Stimulated activated CD4-positive, alpha-beta T cell treated with anti-CD3 and anti-CD28 coated beads, TNF-alpha, amount 100 ng/mL, for 1 hour (primary cell): ENCODE measurements at regions not wholly inside any gene's neighbourhood (a gene's known extent, or its start where the extent isn't known, plus 50 kb on each side); places are given as distances from the start of the nearest gene placed in this dataset.

ENCODE experiments used
- DNase-seq, 3 donors: peaks; one replicate each; pipeline ENCODE4 v3.0.0-alpha.2; 2020; ENCODE audit warnings: low read depth in 3 of 3, low spot score in 1 of 3

DNA sequence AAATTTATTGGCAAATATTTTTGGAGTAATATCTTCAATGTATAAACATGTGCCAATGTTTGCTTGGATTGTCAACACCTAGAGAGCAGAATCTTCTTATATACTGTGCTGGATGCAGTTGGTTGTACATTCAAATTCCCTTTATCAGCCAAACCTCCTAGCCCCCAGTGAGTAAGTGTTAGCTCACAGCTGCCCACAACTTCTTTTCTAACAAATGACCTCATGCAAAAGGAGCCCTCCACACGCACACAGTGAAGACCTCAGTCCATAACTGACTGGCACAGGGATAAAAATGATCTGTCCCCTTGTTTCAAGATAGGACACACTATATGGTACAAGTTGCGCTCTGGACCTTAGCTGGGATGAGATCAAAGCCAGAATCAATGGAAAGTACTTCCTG lies 458.0 kb upstream of the NWD2 start:
- DNase-seq = no peak

DNA sequence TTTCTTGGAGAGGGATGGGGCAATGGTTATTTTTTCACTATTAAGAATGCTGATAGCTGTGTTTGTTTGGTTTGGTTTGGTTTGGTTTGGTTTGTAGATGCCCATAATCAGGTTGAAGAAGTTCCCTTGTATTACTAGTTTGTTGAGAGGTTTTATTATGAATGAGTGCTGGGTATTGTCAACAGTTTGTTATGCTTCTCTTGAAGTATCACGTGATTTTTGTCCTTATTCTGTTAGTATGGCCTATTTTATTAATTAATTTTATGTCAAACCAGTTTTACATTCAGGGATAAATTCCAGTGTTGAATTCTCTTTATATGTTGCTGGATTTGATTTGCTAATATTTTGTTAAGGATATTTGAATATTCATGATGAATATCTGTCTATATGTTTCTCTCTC lies 449.8 kb upstream of the NWD2 start:
- DNase-seq = no peak

DNA sequence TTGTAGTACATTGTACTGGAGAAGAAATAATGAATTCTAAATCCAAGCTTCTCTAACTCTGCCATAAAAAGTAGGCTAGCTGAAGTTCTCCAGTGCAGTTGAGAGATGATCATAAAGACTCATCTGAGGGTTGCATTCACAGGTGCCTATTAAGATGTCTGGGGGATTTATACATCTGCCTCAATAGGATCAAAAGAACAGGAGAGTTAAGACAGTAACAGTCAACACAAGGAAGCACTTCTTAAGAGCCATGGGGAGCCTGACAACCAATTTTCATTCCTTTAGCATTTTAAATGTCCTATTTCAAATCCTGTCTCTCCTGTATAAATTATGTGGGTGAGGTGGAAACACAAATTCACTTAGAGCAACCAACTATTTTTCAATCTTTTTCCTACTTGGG lies 432.4 kb upstream of the NWD2 start:
- no peak for DNase-seq

DNA sequence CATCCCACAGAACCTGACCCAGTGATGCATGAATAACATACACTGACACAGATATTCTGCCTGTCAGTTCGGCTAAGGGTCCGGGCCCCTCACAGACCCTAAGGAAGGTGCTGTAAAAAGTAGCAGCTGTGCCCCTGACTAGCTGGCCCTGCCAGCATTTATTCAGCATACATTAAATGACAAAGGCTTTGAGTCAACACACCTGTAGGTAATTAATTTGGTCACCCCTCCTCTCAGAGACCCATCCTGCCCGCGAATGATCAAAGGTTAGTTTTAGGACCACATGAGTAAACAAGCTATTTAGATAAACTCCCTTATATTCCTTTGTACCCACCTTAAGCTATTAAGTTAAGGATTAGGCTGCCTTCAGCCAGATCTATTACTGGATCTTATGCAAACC lies 429.0 kb upstream of the NWD2 start:
- no peak for DNase-seq

DNA sequence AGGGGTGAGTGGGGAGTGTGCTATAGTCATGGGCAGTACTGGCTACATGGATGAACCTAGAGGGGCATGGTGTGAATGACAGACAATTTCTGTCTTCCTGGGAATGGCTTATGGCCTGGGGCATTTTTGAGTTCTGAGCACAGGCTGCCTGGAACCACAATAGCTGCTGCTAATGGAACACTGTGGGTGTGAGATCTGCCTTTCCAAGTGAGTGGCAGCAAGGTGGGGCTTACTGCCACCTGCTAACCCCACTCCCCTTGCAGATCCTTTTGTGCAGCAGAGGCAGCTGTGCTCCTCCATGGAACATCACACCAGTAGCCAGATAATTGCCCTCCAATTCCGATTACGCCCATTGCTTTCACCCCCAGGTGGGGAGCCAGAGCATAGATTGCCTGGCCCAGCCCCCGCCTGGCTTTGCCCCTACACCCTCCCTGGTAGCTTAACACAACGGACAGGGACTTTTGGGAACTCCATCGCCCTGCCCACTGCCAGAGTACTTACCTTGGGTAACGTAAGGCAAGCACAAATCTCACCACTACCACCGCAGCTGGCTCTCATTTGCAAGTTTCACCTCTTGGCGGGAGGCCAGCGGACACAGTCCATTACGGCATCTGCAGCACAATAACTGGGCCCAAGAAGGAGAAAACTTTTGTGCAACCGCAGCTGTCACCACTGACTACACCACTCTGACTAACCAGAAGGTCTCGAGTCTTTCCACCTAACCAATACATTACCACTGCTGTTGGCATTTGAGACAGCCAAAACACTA lies 421.2 kb upstream of the NWD2 start:
- no peak for DNase-seq

DNA sequence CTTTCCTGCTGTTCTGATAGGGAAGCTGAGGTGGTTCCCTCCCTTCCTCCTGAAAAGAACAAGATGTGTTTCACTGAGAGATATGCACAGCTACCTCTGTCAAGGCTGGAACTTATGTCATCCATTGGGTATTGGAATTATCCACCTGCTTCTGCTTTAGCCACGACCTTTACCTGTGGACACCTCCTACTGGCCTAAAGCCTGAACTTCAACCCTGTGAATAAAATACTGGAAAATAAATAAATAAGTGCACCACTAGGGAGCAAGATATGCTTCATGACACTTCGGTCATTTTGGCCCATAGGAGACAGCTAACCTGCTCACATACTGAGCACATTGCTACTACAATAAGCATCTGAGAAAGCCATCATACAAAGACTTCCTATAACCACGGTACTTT lies 419.9 kb upstream of the NWD2 start:
- DNase-seq = no peak

DNA sequence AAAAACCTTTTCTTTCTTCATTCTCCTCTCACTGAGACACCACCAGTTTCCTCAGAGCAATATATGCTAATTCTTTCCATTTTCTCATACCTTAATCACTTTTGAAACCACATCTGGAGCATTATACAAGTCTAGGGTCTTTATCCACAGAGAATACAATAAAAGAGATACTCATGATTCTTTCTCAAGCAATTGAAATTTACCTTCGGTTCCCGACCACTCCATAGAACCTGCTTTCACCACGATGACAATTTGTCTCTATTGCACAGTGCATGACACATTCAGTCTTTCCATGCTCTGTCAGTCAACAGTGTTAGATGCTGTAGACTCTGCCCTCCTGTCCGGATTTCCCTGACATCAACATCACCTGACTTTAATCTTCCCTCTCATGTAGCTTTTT lies 409.3 kb upstream of the NWD2 start:
- DNase-seq = no peak

DNA sequence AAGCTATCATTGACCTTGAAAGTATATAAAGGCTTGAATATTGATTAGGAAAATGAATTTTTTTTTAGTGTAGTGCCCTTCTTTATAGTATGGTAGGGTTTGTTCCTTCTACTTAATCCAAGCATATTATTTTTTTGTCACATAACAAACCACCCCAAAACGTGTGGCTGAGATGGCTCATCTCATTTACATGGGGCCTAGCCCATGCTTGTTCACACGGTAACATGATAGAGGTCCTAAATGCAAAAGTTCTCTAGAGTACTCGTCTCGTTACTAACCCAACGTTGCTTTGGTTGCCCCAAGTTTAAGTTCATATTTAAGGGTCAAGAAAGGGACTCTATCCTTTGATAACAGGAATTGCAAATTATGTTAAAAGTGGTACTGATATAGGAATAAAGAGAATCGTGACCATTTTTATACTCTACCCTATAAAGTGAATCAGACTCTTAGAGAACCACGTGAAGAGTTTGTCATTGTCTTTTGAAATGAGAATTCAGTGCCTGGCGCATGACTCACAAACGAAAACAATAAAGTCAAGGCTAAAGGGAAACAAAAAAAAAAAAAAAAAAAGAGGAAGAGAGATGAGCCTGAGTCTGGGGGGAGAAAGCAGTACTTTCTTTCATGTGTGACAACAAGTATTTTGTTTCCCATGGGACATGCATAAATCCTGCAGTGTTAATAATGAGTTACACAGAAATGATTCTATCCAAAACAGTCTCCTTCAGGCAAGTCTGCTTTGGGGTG lies 402.8 kb upstream of the NWD2 start:
- DNase-seq = no peak

DNA sequence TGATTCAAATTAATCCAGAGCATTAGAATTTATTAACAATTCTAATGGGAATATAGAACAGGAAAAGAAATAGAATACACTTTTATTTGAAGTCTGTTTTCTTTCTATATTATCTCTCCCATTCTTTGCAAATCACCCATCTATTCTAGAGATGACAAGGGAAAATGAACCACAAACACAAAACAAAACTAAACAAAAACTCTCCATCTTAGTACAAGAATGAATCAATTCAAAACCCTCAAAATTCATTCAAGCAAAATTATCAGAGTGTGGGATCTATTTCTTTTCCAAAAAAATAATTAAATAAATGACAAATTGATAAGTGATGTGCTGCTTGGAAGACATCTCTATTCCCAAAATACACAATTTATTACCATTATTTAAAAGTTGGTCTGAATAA lies 400.1 kb upstream of the NWD2 start:
- no peak for DNase-seq

DNA sequence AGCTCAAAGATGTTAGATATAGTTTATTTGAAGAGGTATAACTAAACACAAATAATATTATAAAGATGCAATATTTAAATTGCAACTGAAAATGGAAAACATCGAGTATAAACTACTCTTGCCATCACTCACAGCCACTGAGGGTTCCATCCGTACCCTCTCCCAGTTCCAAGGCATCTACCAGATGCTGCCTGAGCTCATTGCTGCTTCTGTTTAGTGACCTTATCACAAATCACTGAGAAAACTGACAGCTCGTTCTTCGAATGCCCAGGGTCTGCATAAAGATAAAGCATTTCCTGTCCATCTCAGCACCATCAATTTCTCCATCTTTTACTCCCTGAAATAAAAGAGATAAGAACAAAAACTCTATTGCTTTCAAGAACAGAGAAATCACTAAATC lies 391.7 kb upstream of the NWD2 start:
- DNase-seq = no peak

DNA sequence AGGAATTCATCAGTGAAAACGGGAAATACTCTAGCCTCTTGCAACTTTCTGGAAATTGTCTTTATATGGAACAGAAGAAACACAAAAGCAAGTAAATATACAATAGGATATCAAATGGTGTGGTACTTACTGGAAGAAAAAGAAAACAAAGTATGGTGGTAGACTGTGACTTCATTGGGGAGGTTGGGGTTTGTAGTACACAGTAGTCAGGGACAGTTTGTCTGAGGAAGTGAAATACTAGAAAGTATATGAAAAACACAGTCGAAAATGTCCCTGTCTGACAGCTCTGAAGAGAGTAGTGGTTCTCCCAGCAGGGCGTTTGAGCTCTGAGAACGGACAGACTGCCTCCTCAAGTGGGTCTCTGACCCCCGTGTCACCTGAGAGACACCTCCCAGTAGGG lies 390.0 kb upstream of the NWD2 start:
- no peak for DNase-seq

DNA sequence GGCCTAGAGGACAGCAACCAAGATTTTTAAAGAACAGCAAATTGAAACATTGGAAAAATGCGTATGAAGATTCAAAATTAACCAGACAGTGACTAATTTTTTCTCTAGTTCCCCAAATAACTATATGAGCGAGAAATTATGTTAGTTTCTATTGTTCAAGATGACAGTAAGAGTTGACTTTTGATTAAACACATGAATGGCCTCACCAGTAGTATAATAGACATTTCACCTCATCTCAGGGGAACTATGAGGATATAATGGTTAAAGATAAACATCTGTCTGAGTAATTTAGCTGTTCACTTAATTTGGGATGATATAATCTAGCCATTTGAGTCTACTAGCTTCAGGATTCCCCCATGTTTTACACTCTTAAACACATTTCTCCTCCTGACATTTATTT lies 380.9 kb upstream of the NWD2 start:
- DNase-seq = no peak

DNA sequence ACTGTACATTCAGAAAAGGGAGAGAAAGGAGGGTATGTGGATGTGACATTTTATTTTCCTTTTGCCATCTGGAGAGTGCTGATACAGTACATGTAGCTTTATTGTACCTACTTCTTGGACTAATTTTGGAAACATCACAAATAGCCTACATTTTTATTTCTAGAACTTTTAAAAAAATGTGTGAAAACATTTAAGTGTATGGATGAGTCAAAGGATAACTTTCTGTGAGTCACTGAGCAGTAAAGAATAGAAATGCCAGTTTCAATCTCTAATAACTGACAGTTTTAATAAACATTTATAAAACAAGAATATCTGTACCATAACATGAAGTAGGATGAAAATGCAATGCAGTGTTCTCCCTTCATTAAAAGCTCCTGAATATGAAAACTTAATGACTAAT lies 374.4 kb upstream of the NWD2 start:
- DNase-seq = no peak

DNA sequence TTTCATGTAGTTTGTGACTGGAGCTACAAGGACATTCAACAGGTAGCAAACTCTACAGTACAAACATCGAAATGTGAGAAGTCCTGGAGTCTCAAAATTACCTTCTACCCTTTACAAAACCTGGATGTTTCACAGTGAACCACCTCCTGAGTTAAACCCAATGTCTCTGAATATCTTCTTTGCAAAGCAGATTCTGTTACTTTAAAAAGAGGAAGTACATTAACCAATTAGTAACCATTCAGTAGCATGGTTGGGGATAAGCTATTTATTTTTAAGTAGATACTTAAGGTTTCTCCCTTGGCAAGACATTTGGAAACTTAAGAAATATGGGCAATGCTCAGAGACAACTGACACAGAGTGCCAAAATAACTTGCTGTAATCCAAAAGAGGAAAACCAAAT lies 371.9 kb upstream of the NWD2 start:
- no peak for DNase-seq

DNA sequence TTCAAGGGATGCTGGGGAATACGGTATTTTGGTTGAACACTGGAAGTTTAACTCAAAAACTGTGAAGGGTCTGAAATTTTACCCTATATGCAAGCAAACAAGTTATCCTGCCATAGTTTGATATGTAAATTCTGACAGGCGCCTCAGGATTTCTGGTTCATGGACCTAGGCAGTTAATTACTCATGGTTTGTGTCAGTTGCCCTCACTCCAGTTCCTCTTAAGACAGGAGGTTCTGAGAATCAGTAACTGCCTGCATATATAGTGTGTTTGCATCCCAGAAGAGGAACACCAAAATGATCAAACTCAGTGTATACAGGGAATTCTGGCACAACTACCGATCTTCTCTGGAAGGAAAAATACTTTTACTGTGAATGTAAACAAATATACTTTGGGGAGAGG lies 360.4 kb upstream of the NWD2 start:
- DNase-seq = no peak

DNA sequence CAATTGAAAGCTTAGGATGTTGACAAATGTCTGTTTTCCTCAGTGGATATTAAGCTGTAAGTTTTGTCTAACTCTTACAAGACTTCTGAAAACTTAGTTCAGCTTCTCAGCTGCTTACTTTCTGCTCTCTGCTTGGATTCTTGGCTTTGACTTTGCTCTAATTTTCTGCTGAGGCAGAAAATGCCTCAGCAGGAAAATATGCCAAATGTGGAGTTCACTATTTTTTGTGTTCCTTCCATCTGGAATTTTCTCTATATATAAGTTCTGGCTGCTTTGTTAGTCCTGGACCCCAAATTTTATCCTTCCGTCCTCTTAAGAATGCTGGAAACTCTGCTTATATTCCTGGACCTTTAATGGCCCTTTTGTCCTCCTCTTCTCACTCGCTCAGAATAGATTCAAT lies 352.6 kb upstream of the NWD2 start:
- no peak for DNase-seq

DNA sequence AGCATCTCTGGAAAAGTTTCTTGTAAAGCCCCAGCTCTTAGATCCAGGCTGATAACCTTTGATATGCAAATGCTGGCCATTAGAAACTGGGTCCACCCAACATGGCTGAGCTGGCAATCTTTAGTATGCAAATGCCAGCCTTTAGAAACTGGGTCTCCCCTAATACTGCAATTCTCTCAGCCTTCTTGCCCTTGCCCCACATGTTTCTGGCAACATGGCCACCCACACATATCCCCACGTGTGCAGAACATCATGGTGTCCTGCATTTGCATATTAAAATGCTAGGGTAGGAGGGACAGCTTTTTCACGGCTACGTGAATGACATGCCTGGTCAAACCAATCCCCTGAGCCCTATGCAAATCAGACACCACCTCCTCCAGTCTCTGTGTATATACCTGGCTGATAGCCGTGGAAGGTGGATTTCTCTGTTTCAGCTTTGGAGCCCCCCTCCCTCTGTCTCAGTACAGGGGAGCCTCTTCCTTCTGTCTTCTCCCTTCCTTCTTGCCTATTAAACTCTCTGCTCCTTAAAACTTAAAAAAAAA lies 344.0 kb upstream of the NWD2 start:
- no peak for DNase-seq

DNA sequence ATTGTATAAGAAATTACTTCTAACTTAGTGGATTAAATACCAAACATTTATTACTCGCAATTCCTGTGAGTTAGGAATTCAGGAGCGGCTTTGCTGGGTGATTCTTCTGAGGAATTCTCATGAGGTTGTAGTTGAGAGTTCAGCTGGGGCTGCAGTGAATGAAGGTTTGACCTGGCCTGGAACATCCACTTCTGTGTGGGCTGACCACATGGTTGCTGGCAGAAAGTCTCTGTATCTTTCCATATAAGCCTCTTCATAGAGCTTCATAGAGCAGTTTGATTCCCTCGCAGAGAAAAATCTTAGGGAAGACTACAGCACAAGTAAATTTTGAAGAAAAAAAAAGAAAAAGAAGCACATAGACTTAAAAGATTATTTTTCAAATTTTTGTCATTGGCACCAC lies 339.7 kb upstream of the NWD2 start:
- DNase-seq = no peak

DNA sequence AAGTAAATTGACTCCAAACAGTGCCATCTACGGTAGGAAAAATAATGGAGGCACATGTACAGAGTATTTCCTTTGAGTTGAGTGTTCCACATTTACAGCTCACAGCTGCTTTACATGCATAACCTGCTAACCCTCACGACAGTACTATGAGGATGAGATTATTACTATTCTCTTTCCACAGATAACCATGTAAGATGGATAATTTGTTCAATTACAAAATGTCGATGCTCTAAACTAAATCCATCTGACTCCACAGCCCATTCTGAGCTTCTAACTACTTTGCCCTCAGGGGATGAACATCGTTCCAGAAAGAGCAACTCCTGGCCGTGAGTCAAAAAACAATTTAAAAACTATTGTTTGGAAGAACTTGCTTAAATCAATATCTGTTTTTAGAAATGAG lies 330.4 kb upstream of the NWD2 start:
- DNase-seq = no peak

DNA sequence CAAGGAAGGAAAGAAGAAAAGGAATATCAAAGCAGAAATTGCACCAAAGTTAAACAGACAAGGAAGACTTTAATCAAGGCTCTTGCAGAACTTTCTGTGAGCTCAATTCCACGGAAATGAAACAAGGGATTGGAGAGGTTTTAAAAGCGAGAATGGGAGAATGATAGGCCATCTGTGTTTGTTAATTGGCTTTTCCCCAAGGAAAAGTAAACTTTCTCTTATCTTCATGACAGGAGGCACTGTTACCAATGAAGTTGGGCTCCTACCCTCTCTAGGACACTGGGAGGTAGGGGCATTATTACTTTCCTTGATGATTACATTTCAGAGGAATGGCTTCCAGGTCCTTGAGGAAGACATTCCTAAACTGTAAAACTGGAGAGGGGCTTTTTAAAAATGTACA lies 328.8 kb upstream of the NWD2 start:
- DNase-seq = no peak

DNA sequence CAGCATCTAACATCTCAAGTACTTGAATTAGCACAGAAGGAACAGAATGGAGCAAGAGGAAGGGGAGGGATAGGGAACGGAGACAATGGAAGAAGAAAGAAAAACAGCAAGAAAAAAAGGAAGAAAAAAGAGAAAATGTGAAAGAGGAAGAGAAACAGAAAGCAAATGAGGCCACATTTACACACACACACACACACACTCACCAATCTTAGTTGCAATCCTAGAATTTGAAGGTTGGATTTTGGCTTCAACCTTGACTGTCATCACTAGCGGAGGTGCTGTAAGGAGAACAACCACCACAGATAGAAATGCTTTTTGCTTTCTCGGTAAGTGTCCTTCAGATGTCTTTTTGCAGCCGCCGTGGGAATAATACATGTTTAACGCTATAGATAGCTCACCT lies 327.1 kb upstream of the NWD2 start:
- no peak for DNase-seq

DNA sequence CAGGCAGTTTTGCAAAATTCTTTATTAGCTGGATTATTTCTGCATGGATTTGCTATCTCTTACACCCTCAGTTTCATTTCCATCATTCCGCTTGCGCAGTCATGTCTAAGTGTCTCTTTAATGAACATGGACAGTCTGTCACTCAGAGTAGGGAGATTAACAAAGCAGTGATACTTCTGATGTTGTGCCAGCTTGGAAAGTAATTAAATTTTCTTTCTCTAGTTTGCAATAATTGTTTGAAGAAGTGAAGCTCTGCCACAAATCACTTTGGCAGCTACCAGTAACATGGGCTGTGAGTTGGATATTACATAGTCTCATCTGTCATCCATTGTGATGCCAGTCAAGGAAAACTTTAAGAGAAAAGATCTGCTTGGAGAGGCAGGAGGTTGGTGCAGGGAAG lies 324.8 kb upstream of the NWD2 start:
- no peak for DNase-seq
